ENCODE measurements at regions not wholly inside any gene's neighbourhood (a gene's known extent, or its start where the extent isn't known, plus 50 kb on each side); places are given as distances from the start of the nearest gene placed in this dataset.

DNA sequence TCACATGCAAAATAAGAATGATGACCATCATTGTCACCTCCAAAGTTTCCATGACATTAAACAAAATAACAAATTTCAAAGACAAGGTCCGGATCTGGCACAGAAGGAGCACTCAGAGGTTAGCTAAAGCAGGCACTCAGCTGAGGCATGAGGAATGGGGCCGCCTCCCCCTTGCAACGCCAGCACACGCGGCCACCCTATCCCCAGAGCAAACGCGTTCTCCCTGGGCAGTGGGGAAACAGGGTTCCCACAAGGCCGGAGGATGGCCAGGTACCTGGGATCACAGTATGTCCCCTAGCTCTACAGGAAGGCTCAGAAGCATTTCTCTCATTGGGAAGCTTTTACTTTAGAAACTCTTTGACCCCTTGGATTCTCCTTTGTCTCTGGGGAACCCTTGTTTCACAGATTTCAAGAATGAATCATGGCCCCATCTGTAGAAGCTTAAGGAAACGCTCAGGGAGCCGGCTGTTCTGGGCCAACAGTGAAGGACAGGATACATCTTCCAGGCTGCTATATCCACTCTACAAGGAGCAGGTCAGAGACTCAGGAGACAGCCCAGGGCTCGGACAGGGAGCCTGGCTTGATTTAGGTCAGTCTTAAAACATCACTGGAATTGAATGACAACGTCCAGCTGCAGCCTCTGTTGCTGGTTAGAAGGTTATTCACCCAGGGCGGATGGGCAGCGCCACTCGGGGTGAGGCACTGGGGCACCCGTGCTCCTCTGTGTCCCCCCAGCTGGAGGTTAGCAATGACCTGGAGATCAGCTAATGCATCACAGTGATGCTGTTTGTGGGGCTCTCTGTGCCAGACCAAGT, 496.4 kb downstream of the NPHP4 start:
- 66 to 69% methylated on average over 10 to 16 of the region's 16 CpGs for WGBS, 2 donors
- ATAC-seq = no peak

DNA sequence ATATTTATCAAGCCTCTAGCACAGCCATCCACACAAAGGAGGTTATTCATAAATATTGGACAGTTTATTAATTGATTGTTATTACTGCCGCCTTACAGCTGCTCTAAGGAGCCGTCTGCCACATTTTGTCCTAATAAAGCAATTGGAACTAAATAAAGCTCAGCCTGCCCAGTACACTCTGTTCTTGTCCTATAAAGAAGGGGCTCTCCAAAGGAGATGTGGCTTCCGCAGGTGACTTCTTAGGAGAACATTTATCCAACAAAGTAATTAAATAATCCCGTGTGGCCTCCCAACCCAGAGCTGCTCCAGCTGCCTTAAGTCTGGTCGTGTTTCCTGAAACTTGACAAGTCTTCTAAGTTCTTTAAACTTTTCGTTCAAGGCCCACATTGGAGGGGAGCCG, 497.7 kb downstream of the NPHP4 start:
- no peaks in the 10 kb centered on the region for H3K27me3 ChIP-seq
- no peaks in the 10 kb centered on the region for H3K9me3 ChIP-seq
- ATAC-seq = peak; percentile 45
- 21 to 26% methylated on average over 7 of the region's 7 CpGs for WGBS, 2 donors
- intact Hi-C loops (cut with DNase I) = no loop called here
- H3K36me3 ChIP-seq (replicated peaks in 1 of 2; ENCODE audit: insufficient read depth in 1 of 2, low read depth in 2 of 2) = no peaks in the 10 kb centered on the region
- no peak overlapping the region for H3K4me3 ChIP-seq
- DNase-seq = no peak
- H3K27ac ChIP-seq = peak overlapping the region in 3 of 4 donors; percentile 30 to 64 (median 44)
- H3K4me1 ChIP-seq = peaks cover 30% of the 10 kb centered on the region
- no peak for TF ChIP-seq POLR2A (IDR thresholded peaks at IDR 0.05)
- TF ChIP-seq, protein P1, sequence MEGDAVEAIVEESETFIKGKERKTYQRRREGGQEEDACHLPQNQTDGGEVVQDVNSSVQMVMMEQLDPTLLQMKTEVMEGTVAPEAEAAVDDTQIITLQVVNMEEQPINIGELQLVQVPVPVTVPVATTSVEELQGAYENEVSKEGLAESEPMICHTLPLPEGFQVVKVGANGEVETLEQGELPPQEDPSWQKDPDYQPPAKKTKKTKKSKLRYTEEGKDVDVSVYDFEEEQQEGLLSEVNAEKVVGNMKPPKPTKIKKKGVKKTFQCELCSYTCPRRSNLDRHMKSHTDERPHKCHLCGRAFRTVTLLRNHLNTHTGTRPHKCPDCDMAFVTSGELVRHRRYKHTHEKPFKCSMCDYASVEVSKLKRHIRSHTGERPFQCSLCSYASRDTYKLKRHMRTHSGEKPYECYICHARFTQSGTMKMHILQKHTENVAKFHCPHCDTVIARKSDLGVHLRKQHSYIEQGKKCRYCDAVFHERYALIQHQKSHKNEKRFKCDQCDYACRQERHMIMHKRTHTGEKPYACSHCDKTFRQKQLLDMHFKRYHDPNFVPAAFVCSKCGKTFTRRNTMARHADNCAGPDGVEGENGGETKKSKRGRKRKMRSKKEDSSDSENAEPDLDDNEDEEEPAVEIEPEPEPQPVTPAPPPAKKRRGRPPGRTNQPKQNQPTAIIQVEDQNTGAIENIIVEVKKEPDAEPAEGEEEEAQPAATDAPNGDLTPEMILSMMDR (IDR thresholded peaks at IDR 0.05) = no peak

More for the DNA sequence above, 496.4 kb downstream of the NPHP4 start:
- intact Hi-C loops (cut with DNase I) = no loop called here
- Histone ChIP-seq H3K27ac (no peak overlapping the region), H3K36me3 (replicated peaks in 1 of 2; ENCODE audit: insufficient read depth in 1 of 2, low read depth in 2 of 2) (no peaks in the 10 kb centered on the region), H3K4me1 (peaks cover 30% of the 10 kb centered on the region), H3K4me3 (no peak overlapping the region), H3K9me3 (no peaks in the 10 kb centered on the region), H3K27me3 (no peaks in the 10 kb centered on the region)
- no peak for DNase-seq
- TF ChIP-seq POLR2A (IDR thresholded peaks at IDR 0.05) = no peak
- TF ChIP-seq, protein P1 (IDR thresholded peaks at IDR 0.05) = no peak

DNA sequence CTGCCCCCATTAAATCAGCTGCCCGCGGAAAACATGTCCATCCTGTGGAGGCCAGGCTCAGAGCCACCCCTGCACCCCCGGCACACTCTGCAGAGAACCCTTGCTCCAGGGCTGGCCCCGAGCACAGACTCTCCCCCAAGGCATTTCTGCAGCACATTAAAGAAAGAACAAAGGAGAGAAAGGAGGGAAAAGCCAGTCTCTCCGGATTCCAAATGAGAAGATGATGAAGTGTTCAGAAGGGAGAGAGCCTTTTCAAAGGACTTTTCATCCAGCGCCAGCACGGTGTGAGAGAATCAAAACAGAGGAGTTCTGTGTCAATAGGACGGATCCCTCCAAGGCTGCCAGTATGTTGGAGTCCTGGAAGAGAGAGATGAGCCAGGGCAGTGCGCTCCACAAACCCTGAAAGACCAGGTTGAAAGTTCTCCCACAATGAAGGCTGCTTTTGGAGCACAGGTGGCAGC, 498.3 kb downstream of the NPHP4 start:
- TF ChIP-seq, protein P1 (IDR thresholded peaks at IDR 0.05) = no peak
- no peak for TF ChIP-seq POLR2A (IDR thresholded peaks at IDR 0.05)
- H3K4me1 ChIP-seq = peaks cover 30% of the 10 kb centered on the region
- H3K27ac ChIP-seq = peak overlapping the region in 3 of 4 donors; percentile 44 to 64 (median 54)
- H3K36me3 ChIP-seq (replicated peaks in 1 of 2; ENCODE audit: insufficient read depth in 1 of 2, low read depth in 2 of 2) = no peaks in the 10 kb centered on the region
- peak; percentile 27 for ATAC-seq
- intact Hi-C loops (cut with DNase I) = no loop called here
- no peak overlapping the region for H3K4me3 ChIP-seq
- WGBS, 2 donors = 18 to 35% methylated on average over 8 to 9 of the region's 9 CpGs
- H3K27me3 ChIP-seq = no peaks in the 10 kb centered on the region
- no peak for DNase-seq
- H3K9me3 ChIP-seq = no peaks in the 10 kb centered on the region

DNA sequence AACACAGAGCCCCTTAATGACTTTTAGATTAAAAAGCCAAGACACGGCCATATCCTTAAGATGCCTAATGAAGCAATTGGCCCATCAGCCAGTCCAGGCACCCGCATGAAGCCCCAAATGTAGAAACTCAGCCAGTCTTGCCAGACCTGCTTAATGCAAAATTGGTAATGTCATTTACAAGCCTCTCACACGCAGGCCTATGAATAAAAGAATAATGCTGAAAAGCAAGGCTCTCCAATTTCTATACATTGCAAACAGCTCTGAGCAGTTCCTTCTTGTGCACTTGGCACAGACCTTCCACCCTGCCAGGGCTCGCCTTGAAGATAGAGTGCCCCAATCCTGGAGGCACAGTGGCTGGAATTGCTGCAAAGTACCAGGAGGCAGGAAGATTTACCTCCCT, 498.9 kb downstream of the NPHP4 start:
- Histone ChIP-seq H3K27ac (peak overlapping the region in 2 of 4 donors; percentile 54 to 64), H3K4me1 (peaks cover 30% of the 10 kb centered on the region), H3K36me3 (replicated peaks in 1 of 2; ENCODE audit: insufficient read depth in 1 of 2, low read depth in 2 of 2) (no peaks in the 10 kb centered on the region), H3K4me3 (no peak overlapping the region), H3K27me3 (no peaks in the 10 kb centered on the region), H3K9me3 (no peaks in the 10 kb centered on the region)
- DNase-seq (no peak), ATAC-seq (no peak)
- TF ChIP-seq POLR2A (IDR thresholded peaks at IDR 0.05) = no peak
- TF ChIP-seq, protein P1 (IDR thresholded peaks at IDR 0.05) = no peak
- intact Hi-C loops (cut with DNase I) = no loop called here
- WGBS, 2 donors = 33 to 60% methylated on average over 4 of the region's 4 CpGs

Measured in body of pancreas (tissue), 4 donors.